Lower leg skin (tissue), 3 donors: ENCODE measurements at regions not wholly inside any gene's neighbourhood (a gene's known extent, or its start where the extent isn't known, plus 50 kb on each side); places are given as distances from the start of the nearest gene placed in this dataset.

Experiments
- POLR2A ChIP-seq, 2 donors: fragments of 450-650 bp; IDR thresholded peaks; one replicate each; pipeline ENCODE4 v1.6.1; 2016 to 2017; ENCODE audit warnings: antibody characterized with exemption in 2 of 2, mild to moderate bottlenecking in 1 of 2, moderate library complexity in 1 of 2
- TF ChIP-seq, protein P1 (sequence below), 3 donors: fragments of 450-650 bp; IDR thresholded peaks; one replicate each; pipeline ENCODE4 v1.5.1; 2016; ENCODE audit warnings: antibody characterized with exemption in 3 of 3, mild to moderate bottlenecking in 3 of 3, moderate library complexity in 2 of 3

GRCh38 chr13:111969551-111970135 is 97.3 kb upstream of the SOX1 start:
- TF ChIP-seq, protein P1, sequence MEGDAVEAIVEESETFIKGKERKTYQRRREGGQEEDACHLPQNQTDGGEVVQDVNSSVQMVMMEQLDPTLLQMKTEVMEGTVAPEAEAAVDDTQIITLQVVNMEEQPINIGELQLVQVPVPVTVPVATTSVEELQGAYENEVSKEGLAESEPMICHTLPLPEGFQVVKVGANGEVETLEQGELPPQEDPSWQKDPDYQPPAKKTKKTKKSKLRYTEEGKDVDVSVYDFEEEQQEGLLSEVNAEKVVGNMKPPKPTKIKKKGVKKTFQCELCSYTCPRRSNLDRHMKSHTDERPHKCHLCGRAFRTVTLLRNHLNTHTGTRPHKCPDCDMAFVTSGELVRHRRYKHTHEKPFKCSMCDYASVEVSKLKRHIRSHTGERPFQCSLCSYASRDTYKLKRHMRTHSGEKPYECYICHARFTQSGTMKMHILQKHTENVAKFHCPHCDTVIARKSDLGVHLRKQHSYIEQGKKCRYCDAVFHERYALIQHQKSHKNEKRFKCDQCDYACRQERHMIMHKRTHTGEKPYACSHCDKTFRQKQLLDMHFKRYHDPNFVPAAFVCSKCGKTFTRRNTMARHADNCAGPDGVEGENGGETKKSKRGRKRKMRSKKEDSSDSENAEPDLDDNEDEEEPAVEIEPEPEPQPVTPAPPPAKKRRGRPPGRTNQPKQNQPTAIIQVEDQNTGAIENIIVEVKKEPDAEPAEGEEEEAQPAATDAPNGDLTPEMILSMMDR (IDR thresholded peaks at IDR 0.05): no peak
- TF ChIP-seq POLR2A (IDR thresholded peaks at IDR 0.05): no peak
